Adipose tissue (tissue), 3 donors: ENCODE measurements at regions not wholly inside any gene's neighbourhood (a gene's known extent, or its start where the extent isn't known, plus 50 kb on each side); places are given as distances from the start of the nearest gene placed in this dataset.
"Not testable (repeated sequence)": the region's sequence is repeated elsewhere in the genome, so short reads cannot be mapped to it uniquely, and the experiment has no call there.

Experiments used
- H3K27ac ChIP-seq: one replicate; pipeline ENCODE4 v1.5.1; 2013; ENCODE audit warnings: low read depth, low read length
- WGBS, 3 donors: extraction: QIAGEN DNeasy Blood & Tissue Kit; methylation state at CpG; one replicate each; pipeline ENCODE4 v1.1.7; 2013; 5-methylcytosine and 5-hydroxymethylcytosine counted together
- donor health status: healthy with polysubstance abuse.
- donor health status: Bipolar disorder and iron deficiency.
- donor health status: healthy.

GRCh38 chr20:1845163-1845523 lies 50.1 kb upstream of the SIRPA start:
- WGBS, 3 donors, result 12 to 40% (median 30%) methylated on average over 1 of the region's 1 CpG
- no peak overlapping the region for H3K27ac ChIP-seq

- 13 to 39% (median 14%) methylated on average over 10 of the region's 10 CpGs for WGBS, 3 donors
- no peak overlapping the region for H3K27ac ChIP-seq
Measured at GRCh38 chr20:1844325-1845162, 50.7 kb upstream of the SIRPA start.

- 82 to 89% (median 85%) methylated on average over 7 of the region's 7 CpGs for WGBS, 3 donors
- H3K27ac ChIP-seq, result no peak overlapping the region
Measured at GRCh38 chr20:1842281-1842680, 52.9 kb upstream of the SIRPA start.

- H3K27ac ChIP-seq, result no peak overlapping the region
- WGBS, 3 donors, result 51 to 61% (median 56%) methylated on average over 6 of the region's 6 CpGs
Measured at GRCh38 chr20:1841554-1842140, 53.6 kb upstream of the SIRPA start.

- 62 to 66% (median 63%) methylated on average over 7 of the region's 7 CpGs for WGBS, 3 donors
- H3K27ac ChIP-seq, result no peak overlapping the region
Measured at GRCh38 chr20:1840817-1841553, 54.2 kb upstream of the SIRPA start.

- not testable (repeated sequence) for H3K27ac ChIP-seq
- WGBS, 3 donors, result 66 to 73% (median 66%) methylated on average over 18 to 19 of the region's 23 CpGs
Measured at GRCh38 chr20:1839376-1840317, 55.6 kb upstream of the SIRPA start.

- whole genome bisulfite sequencing, 3 donors, result 33 to 66% (median 59%) methylated on average over 6 of the region's 6 CpGs
- H3K27ac ChIP-seq, result no peak overlapping the region
Measured at GRCh38 chr20:1838556-1839279, 56.5 kb upstream of the SIRPA start.

DNA sequence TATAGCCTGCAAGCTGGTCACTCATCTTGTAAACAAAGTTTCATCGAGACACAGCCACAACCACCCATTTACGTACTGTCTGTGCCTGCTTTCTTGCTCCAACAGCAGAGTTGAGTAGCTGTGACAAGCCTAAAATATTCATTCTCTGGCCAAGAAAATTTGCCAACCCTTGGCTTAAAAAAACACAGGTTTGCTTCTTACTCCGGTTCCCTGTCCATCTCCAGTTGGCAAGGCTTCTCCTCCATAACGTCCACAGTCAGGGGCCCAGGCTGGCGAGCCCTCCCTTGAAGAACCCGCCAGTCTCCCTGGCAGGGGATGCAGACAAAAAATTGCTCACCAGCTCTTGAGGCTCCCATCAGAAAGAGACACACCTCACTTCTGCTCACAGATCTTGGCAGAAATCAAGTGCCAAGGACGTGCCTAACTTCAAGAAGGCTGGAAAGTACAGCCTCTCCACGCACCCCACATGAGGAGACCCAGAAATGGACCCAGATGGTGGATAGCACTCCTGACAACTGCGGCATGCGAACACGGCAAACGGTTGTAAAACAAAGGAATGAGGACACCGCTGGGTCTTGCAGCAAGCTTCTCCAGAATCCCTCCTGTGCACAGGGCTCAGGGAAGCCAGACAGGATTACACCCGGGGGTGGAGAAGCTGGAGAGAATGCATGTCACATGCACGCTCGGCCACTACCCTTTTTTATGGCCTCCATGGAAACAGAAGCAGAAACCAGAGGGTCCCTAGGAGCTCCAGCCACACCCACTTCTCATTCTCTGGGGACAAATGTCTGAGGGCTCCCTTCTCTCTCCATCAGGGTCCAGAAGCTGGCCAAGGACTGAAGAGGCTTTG lies 59.8 kb upstream of the SIRPA start:
- 60 to 77% (median 69%) methylated on average over 16 of the region's 16 CpGs for WGBS, 3 donors
- no peak overlapping the region for H3K27ac ChIP-seq

- H3K27ac ChIP-seq, result no peak overlapping the region
- 70 to 77% (median 75%) methylated on average over 4 of the region's 4 CpGs for WGBS, 3 donors
Measured at GRCh38 chr20:1833728-1834726, 61.2 kb upstream of the SIRPA start.

GRCh38 chr20:1833216-1833615 lies 62.0 kb upstream of the SIRPA start:
- WGBS, 3 donors, result 73 to 92% (median 87%) methylated on average over 4 of the region's 4 CpGs
- H3K27ac ChIP-seq, result no peak overlapping the region

DNA sequence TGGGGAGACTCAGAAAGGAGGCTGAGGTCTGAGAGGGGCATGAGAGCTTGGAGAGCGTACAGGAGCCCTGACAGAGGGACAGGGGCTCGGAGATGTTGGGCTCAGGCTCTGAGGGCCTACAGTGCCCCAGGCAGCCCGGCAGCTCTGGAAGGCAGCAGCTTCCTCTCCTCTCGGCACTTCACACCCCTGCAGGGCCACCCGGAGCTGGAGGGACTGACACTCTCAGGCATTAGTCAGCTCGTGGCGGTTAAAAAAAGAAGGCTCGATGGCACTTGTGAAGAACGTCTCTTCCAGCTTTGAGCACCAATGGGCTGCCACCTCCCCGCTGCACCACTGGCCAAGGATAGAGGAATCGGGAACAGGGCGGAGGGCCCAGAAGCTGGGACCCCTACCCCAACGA lies 62.6 kb upstream of the SIRPA start:
- no peak overlapping the region for H3K27ac ChIP-seq
- WGBS, 3 donors, result 58 to 75% (median 75%) methylated on average over 12 to 13 of the region's 13 CpGs

GRCh38 chr20:1831606-1832005 lies 63.6 kb upstream of the SIRPA start:
- 77 to 83% (median 82%) methylated on average over 8 of the region's 8 CpGs for WGBS, 3 donors

DNA sequence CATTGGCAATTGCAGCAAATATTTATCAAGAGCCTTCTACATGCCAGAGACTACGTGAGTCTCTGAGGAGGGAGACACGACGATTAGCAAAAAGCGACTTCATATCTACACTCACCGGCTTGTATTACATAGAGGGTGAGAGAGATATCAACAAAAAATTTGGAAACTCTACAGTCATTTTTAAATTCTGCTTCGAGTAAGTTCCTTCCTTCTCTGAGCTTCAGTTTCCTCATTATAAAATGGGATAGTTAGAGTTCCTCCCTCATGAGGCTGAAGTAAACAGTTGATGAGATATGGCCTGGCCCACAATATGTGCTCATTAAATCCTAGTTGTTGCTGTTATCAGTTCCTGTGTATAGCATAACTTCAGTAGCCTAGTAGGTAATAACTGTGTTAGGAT lies 64.1 kb upstream of the SIRPA start:
- 31 to 48% (median 35%) methylated on average over 6 of the region's 6 CpGs for WGBS, 3 donors

More at GRCh38 chr20:1831606-1832005, 63.6 kb upstream of the SIRPA start:
- H3K27ac ChIP-seq, result no peak overlapping the region

DNA sequence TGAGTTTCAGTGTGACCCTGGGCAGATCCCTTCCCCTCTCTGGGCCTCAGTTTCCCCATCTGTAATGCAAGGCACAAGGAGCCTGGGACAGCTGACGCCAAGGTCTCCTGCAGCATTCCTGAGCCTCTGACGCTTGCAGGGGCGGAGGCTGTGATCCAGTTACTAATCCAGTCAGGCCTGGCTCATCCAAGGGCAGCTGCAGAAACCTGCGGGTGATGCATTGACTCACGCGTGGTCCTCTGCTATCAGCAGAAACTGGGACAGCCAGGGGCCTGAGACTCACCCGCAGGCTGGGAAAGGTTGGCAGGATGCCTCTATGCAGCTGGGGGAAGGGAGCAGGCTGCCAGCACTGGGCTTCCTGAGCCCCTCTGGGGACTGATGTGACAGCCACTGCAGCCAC lies 65.0 kb upstream of the SIRPA start:
- WGBS, 3 donors, result 15 to 55% (median 43%) methylated on average over 7 of the region's 7 CpGs
- H3K27ac ChIP-seq, result no peak overlapping the region

More for the DNA sequence above, 64.1 kb upstream of the SIRPA start:
- no peak overlapping the region for H3K27ac ChIP-seq

DNA sequence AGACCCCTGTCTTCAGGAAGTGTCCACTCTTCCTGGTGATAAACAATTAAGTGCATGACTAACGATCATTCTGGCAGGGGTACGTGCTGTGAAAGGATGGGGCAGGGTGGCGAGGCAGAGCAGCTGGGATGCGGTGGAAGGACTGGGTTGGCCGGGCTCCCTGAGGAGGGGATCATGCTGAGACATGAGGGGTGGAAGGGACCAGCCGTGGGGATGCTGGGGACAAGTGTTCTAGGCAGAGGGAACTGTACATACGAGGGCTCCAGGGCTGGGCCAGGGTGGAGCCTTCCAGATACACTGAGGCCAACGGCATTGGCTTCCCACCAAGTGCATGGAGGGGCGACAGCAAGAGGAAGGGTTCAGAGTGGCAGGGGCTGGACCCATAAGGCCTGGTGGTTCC lies 65.7 kb upstream of the SIRPA start:
- no peak overlapping the region for H3K27ac ChIP-seq
- WGBS, 3 donors, result 61 to 68% (median 66%) methylated on average over 9 of the region's 9 CpGs

DNA sequence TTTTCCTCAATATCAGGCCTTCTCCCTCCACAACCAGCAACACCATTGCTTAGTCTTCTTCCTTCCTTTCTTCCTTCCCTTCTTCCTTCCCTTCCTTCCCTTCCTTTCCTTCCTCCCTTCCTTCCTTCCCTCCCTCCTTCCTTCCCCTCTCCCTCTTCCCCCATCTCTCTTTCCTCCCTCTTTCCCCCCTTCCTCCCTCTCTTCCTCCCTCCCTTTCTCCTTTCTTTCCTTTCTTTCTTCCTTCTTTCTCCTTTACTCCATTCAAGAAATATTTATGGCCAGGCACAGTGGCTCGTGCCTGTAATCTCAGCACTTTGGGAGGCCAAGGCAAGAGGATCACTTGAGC lies 66.4 kb upstream of the SIRPA start:
- no peak overlapping the region for H3K27ac ChIP-seq
- WGBS, 3 donors, result 50 to 75% (median 58%) methylated on average over 1 of the region's 1 CpG
